Body of pancreas (tissue), 4 donors: ENCODE measurements at regions not wholly inside any gene's neighbourhood (a gene's known extent, or its start where the extent isn't known, plus 50 kb on each side); places are given as distances from the start of the nearest gene placed in this dataset.
"Not testable (repeated sequence)": the region's sequence is repeated elsewhere in the genome, so short reads cannot be mapped to it uniquely, and the experiment has no call there.

Experiments
- POLR2A ChIP-seq, 3 donors: fragments of 450-650 bp; IDR thresholded peaks; one replicate each; pipeline ENCODE4 v1.6.1; 2016; ENCODE audit warnings: antibody characterized with exemption in 3 of 3, mild to moderate bottlenecking in 2 of 3
- TF ChIP-seq, protein P1 (sequence below), 7 experiments: fragments of 450-650 bp in 4 of 7; fragments of 200-600 bp in 3 of 7; sonication (generic) in 3 of 7; IDR thresholded peaks; one replicate each; pipeline ENCODE4 v1.5.1; 2016 to 2019; ENCODE audit warnings: antibody characterized with exemption in 7 of 7

DNA sequence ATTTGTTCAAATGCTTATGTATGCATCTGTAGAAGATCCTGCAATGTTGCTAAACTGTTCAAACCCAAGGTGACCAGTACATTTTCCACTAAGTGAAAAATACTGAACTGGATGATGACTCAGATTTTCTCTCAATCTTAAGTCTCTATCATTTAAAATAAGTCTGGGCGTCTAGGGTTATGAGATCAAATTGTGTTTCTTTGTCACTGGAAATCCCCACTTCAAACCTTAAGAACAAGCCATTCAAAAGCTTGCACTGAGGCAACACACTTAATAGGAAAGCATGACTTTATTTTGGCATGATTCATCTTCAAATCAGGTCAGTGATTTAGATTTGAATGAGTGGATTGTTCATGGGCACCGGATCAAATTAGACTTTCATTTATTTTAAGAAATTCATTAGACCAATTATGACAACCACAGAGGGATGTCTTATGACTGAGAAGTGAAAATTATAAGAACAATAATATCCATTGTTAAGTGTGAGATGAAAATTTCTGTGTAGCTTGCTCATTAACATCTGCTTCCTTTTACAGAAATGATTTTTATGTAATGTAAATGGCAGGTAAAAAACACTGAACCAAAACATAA lies 203.6 kb downstream of the ANKRD30BL start:
- TF ChIP-seq, protein P1, sequence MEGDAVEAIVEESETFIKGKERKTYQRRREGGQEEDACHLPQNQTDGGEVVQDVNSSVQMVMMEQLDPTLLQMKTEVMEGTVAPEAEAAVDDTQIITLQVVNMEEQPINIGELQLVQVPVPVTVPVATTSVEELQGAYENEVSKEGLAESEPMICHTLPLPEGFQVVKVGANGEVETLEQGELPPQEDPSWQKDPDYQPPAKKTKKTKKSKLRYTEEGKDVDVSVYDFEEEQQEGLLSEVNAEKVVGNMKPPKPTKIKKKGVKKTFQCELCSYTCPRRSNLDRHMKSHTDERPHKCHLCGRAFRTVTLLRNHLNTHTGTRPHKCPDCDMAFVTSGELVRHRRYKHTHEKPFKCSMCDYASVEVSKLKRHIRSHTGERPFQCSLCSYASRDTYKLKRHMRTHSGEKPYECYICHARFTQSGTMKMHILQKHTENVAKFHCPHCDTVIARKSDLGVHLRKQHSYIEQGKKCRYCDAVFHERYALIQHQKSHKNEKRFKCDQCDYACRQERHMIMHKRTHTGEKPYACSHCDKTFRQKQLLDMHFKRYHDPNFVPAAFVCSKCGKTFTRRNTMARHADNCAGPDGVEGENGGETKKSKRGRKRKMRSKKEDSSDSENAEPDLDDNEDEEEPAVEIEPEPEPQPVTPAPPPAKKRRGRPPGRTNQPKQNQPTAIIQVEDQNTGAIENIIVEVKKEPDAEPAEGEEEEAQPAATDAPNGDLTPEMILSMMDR (IDR thresholded peaks at IDR 0.05): not testable (repeated sequence)
- not testable (repeated sequence) for TF ChIP-seq POLR2A (IDR thresholded peaks at IDR 0.05)
